Kidney (tissue), 13 donors: ENCODE measurements at regions not wholly inside any gene's neighbourhood (a gene's known extent, or its start where the extent isn't known, plus 50 kb on each side); places are given as distances from the start of the nearest gene placed in this dataset.

Experiments
- DNase-seq, 5 donors: peaks; one replicate each; pipeline ENCODE4 v3.0.0-alpha.2; 2013 to 2020
- FAIRE-seq: peaks from 2 replicates; lab custom pipeline; 2012; peaks lifted over from hg19 to GRCh38; lab: Jason Lieb, UNC
- H3K27ac ChIP-seq, 2 donors: one replicate each; pipeline ENCODE4 v1.7.0; 2013; ENCODE audit warnings: low read depth in 2 of 2, low read length in 2 of 2, inconsistent platforms in 1 of 2
- H3K27me3 ChIP-seq: one replicate; pipeline ENCODE4 v1.7.1; 2013; ENCODE audit warnings: low read length, inconsistent platforms; ENCODE audit not compliant: control insufficient read depth, insufficient read depth
- H3K36me3 ChIP-seq, 3 donors: one replicate each; pipeline versions ENCODE4 v1.7.0 to v1.7.1; 2013; ENCODE audit warnings: low read length in 3 of 3, control low read depth in 1 of 3, inconsistent platforms in 1 of 3; ENCODE audit not compliant: insufficient read depth in 3 of 3, control insufficient read depth in 2 of 3
- H3K4me1 ChIP-seq, 3 donors: one replicate each; pipeline versions ENCODE4 v1.7.0 to v1.7.1; 2013; ENCODE audit warnings: low read length in 3 of 3, inconsistent platforms in 1 of 3, low read depth in 1 of 3; ENCODE audit not compliant: control insufficient read depth in 2 of 3, insufficient read depth in 2 of 3
- H3K4me3 ChIP-seq, 3 donors: one replicate each; pipeline versions ENCODE4 v1.7.0 to v1.8.1; 2013; ENCODE audit warnings: low read length in 3 of 3, control low read depth in 1 of 3, inconsistent platforms in 1 of 3
- H3K9ac ChIP-seq, 3 donors: one replicate each; pipeline versions ENCODE4 v1.7.0 to v1.7.1; 2013; ENCODE audit warnings: low read length in 3 of 3, control low read depth in 1 of 3, inconsistent platforms in 1 of 3
- H3K9me3 ChIP-seq, 3 donors: one replicate each; pipeline versions ENCODE4 v1.7.0 to v1.7.1; 2013; ENCODE audit warnings: low read length in 3 of 3, control low read depth in 1 of 3, inconsistent platforms in 1 of 3; ENCODE audit not compliant: control insufficient read depth in 2 of 3, insufficient read depth in 1 of 3
- intact Hi-C: fragments of 100-400 bp; cut with DNase I; formaldehyde crosslinking; loops from one replicate; pipeline ENCODE4 v1.11.1; 2022
- TF ChIP-seq, protein P1 (sequence below): IDR thresholded peaks from 3 replicates; pipeline ENCODE4 v1.5.1; 2012; ENCODE audit warnings: mild to moderate bottlenecking, moderate library complexity, borderline replicate concordance; ENCODE audit not compliant: insufficient read depth; ENCODE audit errors: extremely low read depth
- donor health status: control.
- donor health status: control.
- donor health status: control.
- donor health status: control.
- donor health status: control.
- donor health status: DM: yes; HTN: yes; CAD: no.
- donor health status: Normal renal cell carcinoma (clear cell type).

- FAIRE-seq: no peak
- intact Hi-C loops: no loop called here
- H3K4me1 ChIP-seq: no peaks in the 10 kb centered on the region
Measured at GRCh38 chr7:122206985-122207384, 62.9 kb upstream of the AASS start.

DNA sequence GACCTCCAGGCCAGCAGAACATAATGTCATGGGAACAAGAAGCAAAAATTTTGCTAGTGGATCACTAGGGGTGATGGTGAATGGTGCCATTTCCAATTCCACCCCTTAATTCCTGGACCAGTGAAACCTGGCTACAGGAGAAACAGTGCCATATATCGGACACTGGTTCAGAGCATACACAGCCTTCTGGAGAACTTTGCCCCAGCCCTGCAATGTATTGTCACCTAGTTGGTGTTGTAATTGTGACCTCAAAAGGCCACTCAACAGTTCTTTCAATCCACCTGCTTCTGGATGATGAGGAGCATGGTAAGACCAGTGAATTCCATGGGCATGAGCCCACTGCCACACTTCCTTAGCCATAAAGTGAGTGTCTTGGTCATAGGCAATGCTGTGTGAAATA, 59.8 kb upstream of the AASS start:
- H3K4me3 ChIP-seq: no peak overlapping the region
- intact Hi-C loops: no loop called here
- FAIRE-seq: no peak

More at GRCh38 chr7:122206985-122207384, 62.9 kb upstream of the AASS start:
- TF ChIP-seq, protein P1, sequence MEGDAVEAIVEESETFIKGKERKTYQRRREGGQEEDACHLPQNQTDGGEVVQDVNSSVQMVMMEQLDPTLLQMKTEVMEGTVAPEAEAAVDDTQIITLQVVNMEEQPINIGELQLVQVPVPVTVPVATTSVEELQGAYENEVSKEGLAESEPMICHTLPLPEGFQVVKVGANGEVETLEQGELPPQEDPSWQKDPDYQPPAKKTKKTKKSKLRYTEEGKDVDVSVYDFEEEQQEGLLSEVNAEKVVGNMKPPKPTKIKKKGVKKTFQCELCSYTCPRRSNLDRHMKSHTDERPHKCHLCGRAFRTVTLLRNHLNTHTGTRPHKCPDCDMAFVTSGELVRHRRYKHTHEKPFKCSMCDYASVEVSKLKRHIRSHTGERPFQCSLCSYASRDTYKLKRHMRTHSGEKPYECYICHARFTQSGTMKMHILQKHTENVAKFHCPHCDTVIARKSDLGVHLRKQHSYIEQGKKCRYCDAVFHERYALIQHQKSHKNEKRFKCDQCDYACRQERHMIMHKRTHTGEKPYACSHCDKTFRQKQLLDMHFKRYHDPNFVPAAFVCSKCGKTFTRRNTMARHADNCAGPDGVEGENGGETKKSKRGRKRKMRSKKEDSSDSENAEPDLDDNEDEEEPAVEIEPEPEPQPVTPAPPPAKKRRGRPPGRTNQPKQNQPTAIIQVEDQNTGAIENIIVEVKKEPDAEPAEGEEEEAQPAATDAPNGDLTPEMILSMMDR: no peak
- Histone ChIP-seq H3K9me3 (peaks cover 0 to 4% (median 3%) of the 10 kb centered on the region in 3 donors), H3K9ac (no peak overlapping the region), H3K27ac (no peak overlapping the region), H3K36me3 (no peaks in the 10 kb centered on the region), H3K4me3 (no peak overlapping the region), H3K27me3 (no peaks in the 10 kb centered on the region)
- DNase-seq: no peak

DNA sequence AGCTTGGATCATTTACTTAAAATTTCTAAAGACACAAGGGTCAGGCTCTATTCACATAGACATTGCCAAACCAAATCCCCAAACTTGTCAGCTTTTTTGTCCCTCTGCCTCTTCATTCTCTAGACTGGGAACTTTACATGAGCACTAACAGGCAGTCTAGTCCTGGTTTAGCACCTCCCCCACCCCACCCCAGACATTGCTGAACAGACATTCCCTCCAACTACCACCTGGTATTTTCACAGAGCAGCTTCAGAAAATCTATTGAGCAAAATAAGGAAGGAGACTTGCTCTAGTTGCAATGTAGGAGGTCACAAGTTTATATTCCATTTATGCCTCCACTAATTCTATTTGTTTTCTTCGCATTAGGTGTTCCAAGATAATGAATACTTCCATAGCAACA, 56.8 kb upstream of the AASS start:
- TF ChIP-seq, protein P1: no peak
- DNase-seq: no peak
- intact Hi-C loops: no loop called here
- no peak overlapping the region for H3K9ac ChIP-seq
- H3K27me3 ChIP-seq: no peaks in the 10 kb centered on the region
- no peak overlapping the region for H3K4me3 ChIP-seq
- no peaks in the 10 kb centered on the region for H3K9me3 ChIP-seq
- no peak overlapping the region for H3K27ac ChIP-seq
- no peak for FAIRE-seq
- no peaks in the 10 kb centered on the region for H3K36me3 ChIP-seq
- no peaks in the 10 kb centered on the region for H3K4me1 ChIP-seq

More for the DNA sequence above, 59.8 kb upstream of the AASS start:
- H3K27ac ChIP-seq: no peak overlapping the region
- TF ChIP-seq, protein P1: no peak
- no peaks in the 10 kb centered on the region for H3K36me3 ChIP-seq
- no peak overlapping the region for H3K9ac ChIP-seq
- H3K27me3 ChIP-seq: no peaks in the 10 kb centered on the region
- DNase-seq: no peak
- no peaks in the 10 kb centered on the region for H3K4me1 ChIP-seq
- peaks cover 0 to 4% (median 3%) of the 10 kb centered on the region in 3 donors for H3K9me3 ChIP-seq

- H3K4me1 ChIP-seq: no peaks in the 10 kb centered on the region
- TF ChIP-seq, protein P1: no peak
- FAIRE-seq (no peak), DNase-seq (no peak)
- H3K36me3 ChIP-seq: no peaks in the 10 kb centered on the region
- H3K9ac ChIP-seq: no peak overlapping the region
- intact Hi-C loops: no loop called here
- no peaks in the 10 kb centered on the region for H3K27me3 ChIP-seq
- no peak overlapping the region for H3K27ac ChIP-seq
- no peaks in the 10 kb centered on the region for H3K9me3 ChIP-seq
- no peak overlapping the region for H3K4me3 ChIP-seq
Measured at GRCh38 chr7:122199171-122199570, 55.1 kb upstream of the AASS start.
